ENCODE measurements at regions not wholly inside any gene's neighbourhood (a gene's known extent, or its start where the extent isn't known, plus 50 kb on each side); places are given as distances from the start of the nearest gene placed in this dataset.
"Not testable (repeated sequence)": the region's sequence is repeated elsewhere in the genome, so short reads cannot be mapped to it uniquely, and the experiment has no call there.

DNA sequence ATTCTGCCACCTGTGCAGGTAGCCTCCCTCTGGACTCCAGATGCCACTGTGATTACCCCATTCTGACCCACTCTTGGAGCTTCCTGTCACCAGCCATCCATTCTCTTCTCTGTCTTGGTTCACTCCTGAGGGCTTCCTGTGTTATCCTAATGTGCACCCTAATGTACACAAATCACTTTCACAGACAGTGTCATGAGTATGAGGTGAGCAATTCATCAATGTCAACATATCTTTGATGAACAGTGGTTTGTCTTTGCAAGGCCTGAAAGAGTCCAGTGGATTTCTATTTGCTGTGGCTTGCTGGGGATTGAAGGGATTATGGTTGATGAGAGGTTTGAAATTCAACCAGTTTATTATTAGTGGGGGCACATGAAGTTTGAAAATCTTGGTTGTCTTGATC lies 63.8 kb upstream of the EEF1E1 start:
- H3K9ac ChIP-seq (ENCODE audit: insufficient read depth in 1 of 2, low read length in 2 of 2): no peak overlapping the region
- no peaks in the 10 kb centered on the region for H3K27me3 ChIP-seq (ENCODE audit: control insufficient read depth in 3 of 3, insufficient read depth in 3 of 3, low read length in 2 of 3)
- H3K27ac ChIP-seq (ENCODE audit: low read depth in 1 of 2, low read length in 1 of 2): no peak overlapping the region
- no peaks in the 10 kb centered on the region for H3K36me3 ChIP-seq (ENCODE audit: control insufficient read depth in 4 of 4, insufficient read depth in 4 of 4, low read length in 4 of 4)
- no peaks in the 10 kb centered on the region for H3K4me1 ChIP-seq (ENCODE audit: control insufficient read depth in 5 of 5, insufficient read depth in 5 of 5, low read length in 5 of 5)
- no peak overlapping the region for H3K4me3 ChIP-seq
- no peaks in the 10 kb centered on the region for H3K9me3 ChIP-seq (ENCODE audit: control insufficient read depth in 4 of 4, insufficient read depth in 3 of 4, low read length in 3 of 4)
- DNase-seq (no peak), ATAC-seq (ENCODE audit: insufficient read depth, low FRiP score) (no peak)
- no peak for TF ChIP-seq CTCF (IDR thresholded peaks at IDR 0.05; ENCODE audit: control extremely low read depth, extremely low read depth)

DNA sequence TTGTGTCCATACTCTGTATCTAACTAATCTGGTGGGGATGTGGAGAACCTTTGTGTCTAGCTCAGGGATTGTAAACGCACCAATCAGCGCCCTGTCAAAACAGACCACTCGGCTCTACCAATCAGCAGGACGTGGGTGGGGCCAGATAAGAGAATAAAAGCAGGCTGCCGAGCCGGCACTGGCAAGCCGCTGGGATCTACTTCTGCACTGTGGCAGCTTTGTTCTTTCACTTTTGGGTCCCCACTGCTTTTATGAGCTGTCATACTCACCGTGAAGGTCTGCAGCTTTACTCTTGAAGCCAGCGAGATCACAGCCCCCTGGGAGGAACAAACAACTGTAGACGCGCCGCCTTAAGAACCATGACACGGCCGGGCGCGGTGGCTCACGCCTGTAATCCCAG lies 62.7 kb upstream of the EEF1E1 start:
- H3K4me1 ChIP-seq (ENCODE audit: control insufficient read depth in 5 of 5, insufficient read depth in 5 of 5, low read length in 5 of 5); H3K9ac ChIP-seq (ENCODE audit: insufficient read depth in 1 of 2, low read length in 2 of 2); ATAC-seq (ENCODE audit: insufficient read depth, low FRiP score); H3K36me3 ChIP-seq (ENCODE audit: control insufficient read depth in 4 of 4, insufficient read depth in 4 of 4, low read length in 4 of 4); DNase-seq; H3K27me3 ChIP-seq (ENCODE audit: control insufficient read depth in 3 of 3, insufficient read depth in 3 of 3, low read length in 2 of 3); H3K27ac ChIP-seq (ENCODE audit: low read depth in 1 of 2, low read length in 1 of 2); H3K9me3 ChIP-seq (ENCODE audit: control insufficient read depth in 4 of 4, insufficient read depth in 3 of 4, low read length in 3 of 4); H3K4me3 ChIP-seq: not testable (repeated sequence)
- 96 to 98% methylated on average over 16 to 17 of the region's 17 CpGs for WGBS, 2 donors

DNA sequence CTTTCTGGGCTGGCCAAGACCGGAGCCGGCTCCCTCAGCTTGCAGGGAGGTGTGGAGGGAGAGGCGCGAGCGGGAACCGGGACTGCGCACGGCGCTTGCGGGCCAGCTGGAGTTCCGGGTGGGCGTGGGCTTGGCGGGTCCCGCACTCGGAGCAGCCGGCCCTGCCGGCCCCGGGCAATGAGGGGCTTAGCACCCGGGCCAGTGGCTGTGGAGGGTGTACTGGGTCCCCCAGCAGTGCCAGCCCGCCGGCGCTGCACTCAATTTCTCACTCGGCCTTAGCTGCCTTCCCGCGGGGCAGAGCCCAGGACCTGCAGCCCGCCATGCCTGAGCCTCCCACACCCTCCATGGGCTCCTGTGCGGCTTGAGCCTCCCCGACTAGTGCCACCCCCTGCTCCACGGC lies 61.9 kb upstream of the EEF1E1 start:
- H3K36me3 ChIP-seq (ENCODE audit: control insufficient read depth in 4 of 4, insufficient read depth in 4 of 4, low read length in 4 of 4); H3K9ac ChIP-seq (ENCODE audit: insufficient read depth in 1 of 2, low read length in 2 of 2); ATAC-seq (ENCODE audit: insufficient read depth, low FRiP score); H3K27me3 ChIP-seq (ENCODE audit: control insufficient read depth in 3 of 3, insufficient read depth in 3 of 3, low read length in 2 of 3); H3K27ac ChIP-seq (ENCODE audit: low read depth in 1 of 2, low read length in 1 of 2); H3K4me1 ChIP-seq (ENCODE audit: control insufficient read depth in 5 of 5, insufficient read depth in 5 of 5, low read length in 5 of 5); H3K4me3 ChIP-seq; DNase-seq; H3K9me3 ChIP-seq (ENCODE audit: control insufficient read depth in 4 of 4, insufficient read depth in 3 of 4, low read length in 3 of 4): not testable (repeated sequence)
- WGBS, 2 donors: 96 to 98% methylated on average over 18 to 29 of the region's 29 CpGs

DNA sequence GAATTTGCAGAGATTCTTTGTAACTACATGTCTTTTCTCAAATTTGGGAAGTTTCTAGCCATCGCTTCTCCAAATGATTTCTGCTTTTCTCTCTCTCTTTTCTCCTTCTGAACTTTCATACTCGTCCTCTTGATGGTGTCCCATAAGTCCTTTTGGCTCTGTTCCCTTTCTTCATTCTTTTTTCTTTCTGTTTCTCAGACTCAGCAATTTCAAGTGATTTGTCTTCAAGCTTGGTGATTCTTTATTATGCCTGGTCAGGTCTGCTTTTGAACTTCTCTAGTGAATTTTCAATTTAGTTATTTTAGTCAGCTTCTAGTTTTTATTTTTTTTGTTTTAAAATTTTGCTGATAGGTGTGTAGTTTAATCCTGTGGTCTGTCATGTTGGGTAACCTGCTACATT lies 57.6 kb upstream of the EEF1E1 start:
- no peak overlapping the region for H3K4me3 ChIP-seq
- no peak overlapping the region for H3K27ac ChIP-seq (ENCODE audit: low read depth in 1 of 2, low read length in 1 of 2)
- no peak for TF ChIP-seq CTCF (IDR thresholded peaks at IDR 0.05; ENCODE audit: control extremely low read depth, extremely low read depth)
- no peaks in the 10 kb centered on the region for H3K4me1 ChIP-seq (ENCODE audit: control insufficient read depth in 5 of 5, insufficient read depth in 5 of 5, low read length in 5 of 5)
- H3K36me3 ChIP-seq (ENCODE audit: control insufficient read depth in 4 of 4, insufficient read depth in 4 of 4, low read length in 4 of 4): no peaks in the 10 kb centered on the region
- no peak overlapping the region for H3K9ac ChIP-seq (ENCODE audit: insufficient read depth in 1 of 2, low read length in 2 of 2)
- H3K27me3 ChIP-seq (ENCODE audit: control insufficient read depth in 3 of 3, insufficient read depth in 3 of 3, low read length in 2 of 3): no peaks in the 10 kb centered on the region
- DNase-seq (no peak), ATAC-seq (ENCODE audit: insufficient read depth, low FRiP score) (no peak)
- no peaks in the 10 kb centered on the region for H3K9me3 ChIP-seq (ENCODE audit: control insufficient read depth in 4 of 4, insufficient read depth in 3 of 4, low read length in 3 of 4)
- 71% methylated on average over 2 of the region's 2 CpGs for WGBS, 2 donors

- 39 to 61% methylated on average over 3 of the region's 3 CpGs for WGBS, 2 donors
- DNase-seq: peak in 2 of 3 donors; percentile 11 to 33
These were observed 55.5 kb upstream of the EEF1E1 start for GRCh38 chr6:8157839-8158238.

More at GRCh38 chr6:8157839-8158238, 55.5 kb upstream of the EEF1E1 start:
- no peaks in the 10 kb centered on the region for H3K27me3 ChIP-seq (ENCODE audit: control insufficient read depth in 3 of 3, insufficient read depth in 3 of 3, low read length in 2 of 3)
- H3K4me3 ChIP-seq: no peak overlapping the region
- no peak overlapping the region for H3K9ac ChIP-seq (ENCODE audit: insufficient read depth in 1 of 2, low read length in 2 of 2)
- no peak overlapping the region for H3K27ac ChIP-seq (ENCODE audit: low read depth in 1 of 2, low read length in 1 of 2)
- TF ChIP-seq CTCF (IDR thresholded peaks at IDR 0.05; ENCODE audit: control extremely low read depth, extremely low read depth): no peak
- no peaks in the 10 kb centered on the region for H3K9me3 ChIP-seq (ENCODE audit: control insufficient read depth in 4 of 4, insufficient read depth in 3 of 4, low read length in 3 of 4)
- H3K4me1 ChIP-seq (ENCODE audit: control insufficient read depth in 5 of 5, insufficient read depth in 5 of 5, low read length in 5 of 5): no peaks in the 10 kb centered on the region
- H3K36me3 ChIP-seq (ENCODE audit: control insufficient read depth in 4 of 4, insufficient read depth in 4 of 4, low read length in 4 of 4): no peaks in the 10 kb centered on the region
- ATAC-seq (ENCODE audit: insufficient read depth, low FRiP score): no peak

All from lung (tissue), 11 donors.